HG02798 (cell line): ENCODE measurements at regions not wholly inside any gene's neighbourhood (a gene's known extent, or its start where the extent isn't known, plus 50 kb on each side); places are given as distances from the start of the nearest gene placed in this dataset.

ENCODE experiments used
- ATAC-seq: cut with Tn5 transposase; IDR thresholded peaks from one replicate; pipeline ENCODE4 v1.9.1; 2021; ENCODE audit warnings: mild to moderate bottlenecking; ENCODE audit not compliant: unreplicated experiment, poor library complexity

GRCh38 chr2:129722306-129723019 is 257.0 kb upstream of the RAB6C start:
- ATAC-seq = no peak

GRCh38 chr2:129723277-129724020 is 256.0 kb upstream of the RAB6C start:
- no peak for ATAC-seq

GRCh38 chr2:129724021-129724757 is 255.3 kb upstream of the RAB6C start:
- ATAC-seq = no peak

- no peak for ATAC-seq
Observed at GRCh38 chr2:129726216-129726615, 253.2 kb upstream of the RAB6C start.

- ATAC-seq = no peak
Observed at GRCh38 chr2:129727286-129727685, 252.2 kb upstream of the RAB6C start.

GRCh38 chr2:129728035-129728972 is 251.2 kb upstream of the RAB6C start:
- no peak for ATAC-seq

- ATAC-seq = no peak
Observed at GRCh38 chr2:129729011-129729410, 250.5 kb upstream of the RAB6C start.

GRCh38 chr2:129729646-129730045 is 249.8 kb upstream of the RAB6C start:
- ATAC-seq = no peak

GRCh38 chr2:129730979-129731378 is 248.5 kb upstream of the RAB6C start:
- ATAC-seq = no peak

- ATAC-seq = no peak
Observed at GRCh38 chr2:129731907-129732629, 247.4 kb upstream of the RAB6C start.

- no peak for ATAC-seq
Observed at GRCh38 chr2:129732630-129733026, 246.8 kb upstream of the RAB6C start.

GRCh38 chr2:129733041-129733440 is 246.4 kb upstream of the RAB6C start:
- no peak for ATAC-seq

GRCh38 chr2:129733579-129733978 is 245.9 kb upstream of the RAB6C start:
- no peak for ATAC-seq

GRCh38 chr2:129734343-129735034 is 245.0 kb upstream of the RAB6C start:
- no peak for ATAC-seq

GRCh38 chr2:129735576-129735975 is 243.9 kb upstream of the RAB6C start:
- ATAC-seq = no peak

- no peak for ATAC-seq
Observed at GRCh38 chr2:129737660-129738527, 241.6 kb upstream of the RAB6C start.

- no peak for ATAC-seq
Observed at GRCh38 chr2:129738799-129739198, 240.7 kb upstream of the RAB6C start.

- no peak for ATAC-seq
Observed at GRCh38 chr2:129740504-129740903, 239.0 kb upstream of the RAB6C start.
